ENCODE measurements at regions not wholly inside any gene's neighbourhood (a gene's known extent, or its start where the extent isn't known, plus 50 kb on each side); places are given as distances from the start of the nearest gene placed in this dataset.

DNA sequence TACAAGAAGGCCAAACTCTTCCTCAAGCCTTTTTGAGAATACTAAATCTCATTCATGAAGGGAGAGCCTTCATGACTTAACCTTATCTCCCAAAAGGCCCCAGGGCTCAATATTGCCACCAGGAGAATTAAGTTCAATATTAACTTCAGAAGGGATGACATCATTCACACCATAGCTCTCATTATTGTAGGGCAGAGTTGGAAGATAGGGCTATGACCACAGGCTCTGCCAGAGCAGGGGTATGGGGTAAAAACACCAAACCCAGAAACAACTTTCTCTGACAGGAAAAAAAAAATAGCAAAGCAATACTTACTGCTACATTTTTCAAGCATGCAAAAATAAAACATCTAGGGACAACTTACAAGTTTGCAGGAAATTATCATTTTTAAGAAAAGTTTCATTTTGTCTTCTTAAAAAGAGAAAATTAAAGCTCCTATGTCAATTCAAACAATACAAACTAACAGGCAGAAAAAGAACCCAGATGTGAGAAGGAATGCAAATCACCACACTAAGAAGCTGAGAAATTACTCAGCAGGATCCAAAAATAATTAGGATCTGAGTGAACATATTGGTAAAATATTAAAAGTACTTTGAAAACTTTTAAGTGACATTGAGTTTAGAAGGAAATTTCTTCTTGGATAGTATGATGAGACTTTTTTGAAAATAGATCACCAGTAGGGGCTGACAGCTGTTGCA lies 1156.5 kb downstream of the NCAM2 start:
- TF ChIP-seq CTCF (IDR thresholded peaks at IDR 0.05; ENCODE audit: low read depth, low read length) (no peak), EZH2phosphoT487 (IDR thresholded peaks at IDR 0.05; ENCODE audit: low read depth) (no peak)

All from OCI-LY3 (cell line).